MCF 10A (cell line): ENCODE measurements at regions not wholly inside any gene's neighbourhood (a gene's known extent, or its start where the extent isn't known, plus 50 kb on each side); places are given as distances from the start of the nearest gene placed in this dataset.

Source experiments
- BruUV-seq: library from RNA; stranded (reverse); fragments of 400-500 nt; replicated peaks from 2 replicates; lab custom pipeline; 2021; lab: Mats Ljungman, UMichigan
- CTCF ChIA-PET: fragments of 300-600 bp; sonication (Branson Sonifier 250); formaldehyde crosslinking; extraction: SDS; loops from one replicate; lab custom pipeline; 2021; ENCODE audit warnings: antibody characterized with exemption, inconsistent platforms; lab: Yijun Ruan, JAX
- POLR2A ChIA-PET: fragments of 300-600, 350-650 bp; sonication (Branson Sonifier 250); formaldehyde crosslinking; extraction: SDS; loops from one replicate; lab custom pipeline; 2020; ENCODE audit warnings: antibody characterized with exemption, inconsistent platforms; lab: Yijun Ruan, JAX
- DNase-seq: peaks from one replicate; pipeline ENCODE4 v3.0.0-alpha.2; 2018; ENCODE audit not compliant: unreplicated experiment
- H3K27ac Mint-ChIP-seq: one replicate; pipeline ENCODE4 v1.8.0; 2022; ENCODE audit warnings: mild to moderate bottlenecking, low read depth, mixed read lengths; ENCODE audit not compliant: unreplicated experiment
- H3K27me3 Mint-ChIP-seq: one replicate; pipeline ENCODE4 v1.8.0; 2022; ENCODE audit warnings: mixed read lengths; ENCODE audit not compliant: insufficient read depth, unreplicated experiment
- H3K36me3 Mint-ChIP-seq: one replicate; pipeline ENCODE4 v1.8.0; 2022; ENCODE audit warnings: mild to moderate bottlenecking, moderate library complexity, mixed read lengths; ENCODE audit not compliant: insufficient read depth, unreplicated experiment
- H3K4me1 Mint-ChIP-seq: one replicate; pipeline ENCODE4 v1.8.0; 2022; ENCODE audit warnings: mixed read lengths; ENCODE audit not compliant: insufficient read depth, unreplicated experiment
- H3K4me3 Mint-ChIP-seq: one replicate; pipeline ENCODE4 v1.8.0; 2022; ENCODE audit warnings: mild to moderate bottlenecking, moderate library complexity, mixed read lengths; ENCODE audit not compliant: unreplicated experiment
- H3K9me3 Mint-ChIP-seq: one replicate; pipeline ENCODE4 v1.8.0; 2022; ENCODE audit warnings: mixed read lengths; ENCODE audit not compliant: unreplicated experiment
- intact Hi-C: fragments of 100-400 bp; cut with micrococcal nuclease; formaldehyde crosslinking; loops from 2 replicates; pipeline ENCODE4 v1.14.1; 2022
- TF ChIP-seq, protein P1 (sequence below): fragments of 200-600 bp; IDR thresholded peaks from one replicate; pipeline ENCODE4 v1.8.0; 2022; ENCODE audit warnings: antibody characterized with exemption, mild to moderate bottlenecking; ENCODE audit not compliant: unreplicated experiment

GRCh38 chr12:24697769-24698168, 251.1 kb downstream of the BCAT1 start:
- DNase-seq = no peak
- ChIA-PET CTCF (interaction anchor here (0.7 kb wide), 2 partner anchors 362 to 1505 kb away, joined by 3 read pairs; no protein-coding TSS in a partner anchor), POLR2A (no interaction called here)
- Mint-ChIP-seq H3K36me3 (no peaks in the 10 kb centered on the region), H3K27ac (no peak overlapping the region), H3K9me3 (no peaks in the 10 kb centered on the region), H3K4me3 (no peak overlapping the region), H3K27me3 (no peaks in the 10 kb centered on the region), H3K4me1 (no peaks in the 10 kb centered on the region)
- intact Hi-C loops = no loop called here
- no TSS peak for BruUV-seq
- TF ChIP-seq, protein P1, sequence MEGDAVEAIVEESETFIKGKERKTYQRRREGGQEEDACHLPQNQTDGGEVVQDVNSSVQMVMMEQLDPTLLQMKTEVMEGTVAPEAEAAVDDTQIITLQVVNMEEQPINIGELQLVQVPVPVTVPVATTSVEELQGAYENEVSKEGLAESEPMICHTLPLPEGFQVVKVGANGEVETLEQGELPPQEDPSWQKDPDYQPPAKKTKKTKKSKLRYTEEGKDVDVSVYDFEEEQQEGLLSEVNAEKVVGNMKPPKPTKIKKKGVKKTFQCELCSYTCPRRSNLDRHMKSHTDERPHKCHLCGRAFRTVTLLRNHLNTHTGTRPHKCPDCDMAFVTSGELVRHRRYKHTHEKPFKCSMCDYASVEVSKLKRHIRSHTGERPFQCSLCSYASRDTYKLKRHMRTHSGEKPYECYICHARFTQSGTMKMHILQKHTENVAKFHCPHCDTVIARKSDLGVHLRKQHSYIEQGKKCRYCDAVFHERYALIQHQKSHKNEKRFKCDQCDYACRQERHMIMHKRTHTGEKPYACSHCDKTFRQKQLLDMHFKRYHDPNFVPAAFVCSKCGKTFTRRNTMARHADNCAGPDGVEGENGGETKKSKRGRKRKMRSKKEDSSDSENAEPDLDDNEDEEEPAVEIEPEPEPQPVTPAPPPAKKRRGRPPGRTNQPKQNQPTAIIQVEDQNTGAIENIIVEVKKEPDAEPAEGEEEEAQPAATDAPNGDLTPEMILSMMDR = no peak

DNA sequence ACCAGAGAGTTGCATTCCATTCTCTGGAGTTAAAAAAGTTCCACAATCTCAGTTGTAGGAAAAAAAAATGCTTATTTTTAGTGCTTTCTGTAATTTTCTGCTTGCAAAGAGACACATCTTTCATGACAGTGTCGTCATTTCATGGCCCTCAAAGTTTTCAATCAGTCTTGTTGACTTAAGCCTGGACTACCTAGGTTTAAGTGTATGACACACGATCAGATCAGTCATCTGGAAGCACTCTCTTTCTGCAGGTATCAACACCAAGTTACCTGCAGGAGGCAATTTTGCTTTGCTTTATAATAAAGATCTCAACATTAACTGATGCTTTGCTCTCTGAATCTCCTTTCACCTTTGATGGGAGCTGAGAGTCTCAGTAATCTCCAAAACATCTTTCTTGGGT, 251.6 kb downstream of the BCAT1 start:
- no TSS peak for BruUV-seq
- H3K9me3 Mint-ChIP-seq = no peaks in the 10 kb centered on the region
- DNase-seq = no peak
- H3K4me1 Mint-ChIP-seq = no peaks in the 10 kb centered on the region
- H3K4me3 Mint-ChIP-seq = no peak overlapping the region
- no peaks in the 10 kb centered on the region for H3K27me3 Mint-ChIP-seq
- ChIA-PET CTCF (interaction anchor here (0.6 to 0.7 kb wide), 2 partner anchors 706 to 1994 kb away, joined by 3 read pairs; no protein-coding TSS in a partner anchor), POLR2A (no interaction called here)
- intact Hi-C loops = no loop called here
- no peak overlapping the region for H3K27ac Mint-ChIP-seq
- H3K36me3 Mint-ChIP-seq = no peaks in the 10 kb centered on the region
- TF ChIP-seq, protein P1 = no peak

- Mint-ChIP-seq H3K27me3 (no peaks in the 10 kb centered on the region), H3K27ac (no peak overlapping the region), H3K4me1 (no peaks in the 10 kb centered on the region), H3K4me3 (no peak overlapping the region), H3K9me3 (no peaks in the 10 kb centered on the region), H3K36me3 (no peaks in the 10 kb centered on the region)
- CTCF ChIA-PET = interaction anchor here (0.5 to 0.7 kb wide), 3 partner anchors 706 to 1994 kb away, joined by 3 read pairs; no protein-coding TSS in a partner anchor
- TF ChIP-seq, protein P1 = no peak
- DNase-seq = no peak
- POLR2A ChIA-PET = no interaction called here
- no TSS peak for BruUV-seq
- intact Hi-C loops = no loop called here
Observed at GRCh38 chr12:24696800-24697199, 252.1 kb downstream of the BCAT1 start.

- no peaks in the 10 kb centered on the region for H3K9me3 Mint-ChIP-seq
- intact Hi-C loops = no loop called here
- POLR2A ChIA-PET = interaction anchor here (0.6 kb wide), 1 partner anchor 459 kb away, joined by 4 read pairs; no protein-coding TSS in a partner anchor
- no peak for DNase-seq
- no peaks in the 10 kb centered on the region for H3K36me3 Mint-ChIP-seq
- H3K4me3 Mint-ChIP-seq = no peak overlapping the region
- CTCF ChIA-PET = interaction anchor here (1.1 kb wide), 1 partner anchor 1480 kb away, joined by 4 read pairs; no protein-coding TSS in a partner anchor
- no peak overlapping the region for H3K27ac Mint-ChIP-seq
- TF ChIP-seq, protein P1 = no peak
- no TSS peak for BruUV-seq
- no peaks in the 10 kb centered on the region for H3K4me1 Mint-ChIP-seq
- no peaks in the 10 kb centered on the region for H3K27me3 Mint-ChIP-seq
Observed at GRCh38 chr12:24695657-24696329, 253.1 kb downstream of the BCAT1 start.
